ENCODE measurements at regions not wholly inside any gene's neighbourhood (a gene's known extent, or its start where the extent isn't known, plus 50 kb on each side); places are given as distances from the start of the nearest gene placed in this dataset.

DNA sequence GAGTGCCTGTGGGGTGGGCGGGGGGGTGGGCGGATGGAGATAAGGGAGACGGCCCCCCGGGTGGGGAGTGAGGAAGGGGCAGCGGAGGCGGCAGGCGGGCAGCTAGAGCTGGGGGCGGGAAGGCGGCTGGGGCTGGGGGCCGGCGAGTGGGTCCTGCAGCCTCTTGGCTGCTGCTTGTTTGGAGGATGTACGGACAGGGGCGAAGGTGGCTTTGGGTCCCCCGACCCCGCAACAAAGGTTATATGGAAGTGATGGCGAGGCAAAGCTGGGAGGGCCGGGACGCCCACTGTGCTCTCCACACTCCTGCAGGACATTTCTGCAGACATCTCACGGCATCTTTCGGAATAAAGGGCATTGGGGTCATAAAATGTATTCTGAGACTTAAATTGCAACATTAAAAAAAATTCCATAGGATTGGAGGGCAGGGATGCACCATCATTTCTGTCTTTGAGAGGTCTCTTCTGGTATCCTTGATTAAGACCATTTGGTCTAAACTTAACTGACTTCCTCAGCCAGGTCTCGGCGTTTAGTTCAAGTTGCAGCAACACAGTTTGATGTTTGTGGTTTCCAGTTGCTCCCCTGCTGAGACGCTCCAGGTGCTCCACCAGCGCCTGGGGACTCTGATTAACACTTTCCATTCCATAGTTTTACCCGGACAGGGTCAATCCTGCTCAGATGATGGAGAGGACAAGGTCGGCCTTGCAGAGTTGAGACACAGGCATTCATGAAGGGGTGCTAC is 101.6 kb upstream of the SSBP2 start:
- Mint-ChIP-seq H3K36me3 (peaks cover 0 to 2% of the 10 kb centered on the region in 2 donors), H3K27me3 (ENCODE audit: low read depth in 3 of 3) (peaks cover 0 to 2% (median 0%) of the 10 kb centered on the region in 3 donors), H3K4me3 (peak overlapping the region; percentile 87 to 89), H3K4me1 (peaks cover 54% of the 10 kb centered on the region), H3K27ac (peak overlapping the region; percentile 70 to 98 (median 85)), H3K9me3 (no peaks in the 10 kb centered on the region)
- TF ChIP-seq, protein P1, sequence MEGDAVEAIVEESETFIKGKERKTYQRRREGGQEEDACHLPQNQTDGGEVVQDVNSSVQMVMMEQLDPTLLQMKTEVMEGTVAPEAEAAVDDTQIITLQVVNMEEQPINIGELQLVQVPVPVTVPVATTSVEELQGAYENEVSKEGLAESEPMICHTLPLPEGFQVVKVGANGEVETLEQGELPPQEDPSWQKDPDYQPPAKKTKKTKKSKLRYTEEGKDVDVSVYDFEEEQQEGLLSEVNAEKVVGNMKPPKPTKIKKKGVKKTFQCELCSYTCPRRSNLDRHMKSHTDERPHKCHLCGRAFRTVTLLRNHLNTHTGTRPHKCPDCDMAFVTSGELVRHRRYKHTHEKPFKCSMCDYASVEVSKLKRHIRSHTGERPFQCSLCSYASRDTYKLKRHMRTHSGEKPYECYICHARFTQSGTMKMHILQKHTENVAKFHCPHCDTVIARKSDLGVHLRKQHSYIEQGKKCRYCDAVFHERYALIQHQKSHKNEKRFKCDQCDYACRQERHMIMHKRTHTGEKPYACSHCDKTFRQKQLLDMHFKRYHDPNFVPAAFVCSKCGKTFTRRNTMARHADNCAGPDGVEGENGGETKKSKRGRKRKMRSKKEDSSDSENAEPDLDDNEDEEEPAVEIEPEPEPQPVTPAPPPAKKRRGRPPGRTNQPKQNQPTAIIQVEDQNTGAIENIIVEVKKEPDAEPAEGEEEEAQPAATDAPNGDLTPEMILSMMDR (IDR thresholded peaks at IDR 0.05) = no peak
- WGBS (ENCODE audit: insufficient coverage) = 8% methylated on average over 12 of the region's 26 CpGs
- H3K27me3 ChIP-seq (ENCODE audit: control insufficient read depth in 2 of 2, insufficient read depth in 2 of 2, low read length in 2 of 2) = no peaks in the 10 kb centered on the region
- DNase-seq = no peak
- H3K27ac ChIP-seq (ENCODE audit: low read depth in 1 of 2, low read length in 2 of 2) = peak overlapping the region in 1 of 2 donors; percentile 87
- no peaks in the 10 kb centered on the region for H3K9me3 ChIP-seq (replicated peaks in 1 of 2; ENCODE audit: control insufficient read depth in 1 of 2, insufficient read depth in 1 of 2, low read length in 2 of 2)
- peak overlapping the region; percentile 85 for H3K4me2 ChIP-seq (replicated peaks; ENCODE audit: extremely low read depth, low read length, poor library complexity, severe bottlenecking)
- intact Hi-C loops (cut with micrococcal nuclease) = loop anchor here (2.0 to 10.0 kb wide), 2 partner anchors 44 to 122 kb away; partner anchors contain the start of gene ATG10 (in 1 of the 2)
- peak overlapping the region; percentile 64 for H3K9ac ChIP-seq (ENCODE audit: insufficient read depth, low read length, poor library complexity, severe bottlenecking)
- H3K79me2 ChIP-seq (ENCODE audit: insufficient read depth, low read length) = no peaks in the 10 kb centered on the region
- peaks cover 38 to 50% of the 10 kb centered on the region in 2 donors for H3K4me1 ChIP-seq (ENCODE audit: control insufficient read depth in 1 of 2, insufficient read depth in 2 of 2, low read length in 2 of 2)
- peak overlapping the region; percentile 89 for H2AFZ ChIP-seq (ENCODE audit: insufficient read depth, low read depth, low read length, poor library complexity, severe bottlenecking)
- peak overlapping the region; percentile 57 to 80 (median 57) for H3K4me3 ChIP-seq (replicated peaks in 1 of 3; ENCODE audit: low read depth in 2 of 3, low read length in 3 of 3)
- H3K36me3 ChIP-seq (replicated peaks in 1 of 2; ENCODE audit: control insufficient read depth in 1 of 2, insufficient read depth in 2 of 2, low read length in 2 of 2) = no peaks in the 10 kb centered on the region
- H4K20me1 ChIP-seq (ENCODE audit: insufficient read depth, low read length) = no peaks in the 10 kb centered on the region

DNA sequence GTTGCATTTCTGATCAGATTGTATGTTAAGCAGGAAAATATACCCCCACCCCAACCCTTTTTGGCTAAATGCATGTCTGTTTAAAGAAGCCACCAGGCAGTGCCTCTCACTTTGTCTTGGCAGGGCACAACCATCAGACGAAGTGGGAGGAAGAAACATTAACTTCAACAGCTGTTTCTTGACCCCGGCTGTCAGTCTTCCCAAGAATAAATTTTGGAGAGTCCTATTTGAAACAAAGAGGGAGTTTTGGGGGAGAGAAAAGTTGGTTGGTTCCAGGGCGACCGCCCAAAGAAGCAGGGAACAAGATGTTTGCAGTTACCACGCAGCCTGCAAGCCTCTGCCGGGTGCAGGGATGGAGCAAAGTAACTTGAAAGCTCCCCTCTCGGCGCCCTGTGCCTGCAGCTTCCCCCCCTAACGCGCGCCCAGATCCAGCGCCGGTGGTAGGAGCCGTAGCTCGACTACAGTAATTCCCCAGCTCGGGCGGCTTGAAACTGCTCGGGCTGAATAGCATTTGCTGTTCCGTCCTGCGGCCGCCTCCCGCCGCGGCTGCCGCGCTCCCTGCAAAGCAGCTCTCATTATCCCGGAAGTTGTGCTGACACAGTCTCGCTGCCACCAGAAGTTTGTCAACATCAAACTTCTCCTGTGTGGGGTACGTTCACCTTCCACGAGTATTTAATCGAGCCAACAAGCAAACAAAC is 100.7 kb upstream of the SSBP2 start:
- peak; percentile 86 to 92 (median 87) for DNase-seq
- WGBS (ENCODE audit: insufficient coverage) = 0% methylated on average over 26 of the region's 31 CpGs
- H3K27ac Mint-ChIP-seq = peak overlapping the region; percentile 86 to 98 (median 94)
- TF ChIP-seq, protein P1 (IDR thresholded peaks at IDR 0.05) = no peak
- Histone ChIP-seq H3K9ac (ENCODE audit: insufficient read depth, low read length, poor library complexity, severe bottlenecking) (peak overlapping the region; percentile 64), H3K4me2 (replicated peaks; ENCODE audit: extremely low read depth, low read length, poor library complexity, severe bottlenecking) (peak overlapping the region; percentile 85), H3K9me3 (replicated peaks in 1 of 2; ENCODE audit: control insufficient read depth in 1 of 2, insufficient read depth in 1 of 2, low read length in 2 of 2) (no peaks in the 10 kb centered on the region), H3K36me3 (replicated peaks in 1 of 2; ENCODE audit: control insufficient read depth in 1 of 2, insufficient read depth in 2 of 2, low read length in 2 of 2) (no peaks in the 10 kb centered on the region), H4K20me1 (ENCODE audit: insufficient read depth, low read length) (no peaks in the 10 kb centered on the region), H3K27me3 (ENCODE audit: control insufficient read depth in 2 of 2, insufficient read depth in 2 of 2, low read length in 2 of 2) (no peaks in the 10 kb centered on the region), H3K27ac (ENCODE audit: low read depth in 1 of 2, low read length in 2 of 2) (peak overlapping the region; percentile 80 to 87), H3K4me1 (ENCODE audit: control insufficient read depth in 1 of 2, insufficient read depth in 2 of 2, low read length in 2 of 2) (peaks cover 34 to 42% of the 10 kb centered on the region in 2 donors), H3K4me3 (replicated peaks in 1 of 3; ENCODE audit: low read depth in 2 of 3, low read length in 3 of 3) (peak overlapping the region; percentile 57 to 80 (median 57)), H3K79me2 (ENCODE audit: insufficient read depth, low read length) (no peaks in the 10 kb centered on the region), H2AFZ (ENCODE audit: insufficient read depth, low read depth, low read length, poor library complexity, severe bottlenecking) (peak overlapping the region; percentile 89)
- peaks cover 46% of the 10 kb centered on the region for H3K4me1 Mint-ChIP-seq
- peak overlapping the region; percentile 87 to 95 for H3K4me3 Mint-ChIP-seq
- H3K36me3 Mint-ChIP-seq = peaks cover 0 to 2% of the 10 kb centered on the region in 2 donors
- H3K27me3 Mint-ChIP-seq (ENCODE audit: low read depth in 3 of 3) = peaks cover 0 to 2% (median 0%) of the 10 kb centered on the region in 3 donors
- no peaks in the 10 kb centered on the region for H3K9me3 Mint-ChIP-seq
- intact Hi-C loops (cut with micrococcal nuclease) = loop anchor here (1.0 to 10.0 kb wide), 3 partner anchors 45 to 123 kb away; partner anchors contain the start of genes SSBP2 (in 2 of the 2) and ATG10 (in 1 of the 2)
